IMR-90 (cell line): ENCODE measurements at regions not wholly inside any gene's neighbourhood (a gene's known extent, or its start where the extent isn't known, plus 50 kb on each side); places are given as distances from the start of the nearest gene placed in this dataset.

Experiments used
- ATAC-seq: fragments of 200-7000 bp; cut with Tn5 transposase; 2 replicates; pipeline ENCODE4 v1.9.1; 2020; ENCODE audit warnings: low read depth, mild to moderate bottlenecking, moderate library complexity
- BruUV-seq: library from RNA; stranded (reverse); fragments of 400-500 nt; replicated peaks from 2 replicates; lab custom pipeline; 2021; lab: Mats Ljungman, UMichigan
- CTCF ChIA-PET: fragments of 300-600 bp; formaldehyde crosslinking; extraction: SDS; loops from one replicate; lab custom pipeline; 2021; ENCODE audit warnings: antibody characterized with exemption; lab: Yijun Ruan, JAX
- POLR2A ChIA-PET: fragments of 300-600 bp; sonication (Branson Sonifier 250); formaldehyde crosslinking; loops from one replicate; lab custom pipeline; 2022; ENCODE audit warnings: antibody characterized with exemption; ENCODE audit not compliant: unreplicated experiment; lab: Charles Lee
- DNase-seq: peaks from one replicate; pipeline ENCODE4 v3.0.0; 2013
- H2AFZ ChIP-seq: replicated peaks from 2 replicates; pipeline ENCODE3; 2013; ENCODE audit warnings: low read length, mild to moderate bottlenecking; ENCODE audit not compliant: poor library complexity
- H2AK5ac ChIP-seq: 2 replicates; pipeline ENCODE4 v1.6.1; 2013; ENCODE audit warnings: low read depth, low read length, inconsistent platforms
- H2AK9ac ChIP-seq: replicated peaks from 2 replicates; pipeline ENCODE3; 2013; ENCODE audit warnings: mild to moderate bottlenecking, low read depth, low read length, moderate library complexity; ENCODE audit not compliant: poor library complexity
- H2BK120ac ChIP-seq: 2 replicates; pipeline ENCODE4 v1.6.1; 2013; ENCODE audit warnings: low read depth, low read length, inconsistent platforms
- H2BK15ac ChIP-seq: 3 replicates; pipeline ENCODE4 v1.6.1; 2013; ENCODE audit warnings: low read depth, low read length, inconsistent platforms
- H2BK20ac ChIP-seq: 2 replicates; pipeline ENCODE4 v1.6.1; 2013; ENCODE audit warnings: low read depth, mild to moderate bottlenecking, inconsistent platforms, low read length, moderate library complexity
- H2BK5ac ChIP-seq: 2 replicates; pipeline ENCODE4 v1.6.1; 2013; ENCODE audit warnings: mild to moderate bottlenecking, low read depth, low read length, inconsistent platforms; ENCODE audit not compliant: poor library complexity, severe bottlenecking
- H3K14ac ChIP-seq: replicated peaks from 2 replicates; pipeline ENCODE4 v1.6.1; 2013; ENCODE audit warnings: low read depth, low read length, inconsistent platforms
- H3K18ac ChIP-seq: 2 replicates; pipeline ENCODE4 v1.6.1; 2013; ENCODE audit warnings: low read depth, low read length, control low read depth
- H3K23ac ChIP-seq: 2 replicates; pipeline ENCODE4 v1.6.1; 2013; ENCODE audit warnings: low read depth, low read length, inconsistent platforms
- H3K27ac ChIP-seq: 2 replicates; pipeline ENCODE4 v1.5.1; 2013; ENCODE audit warnings: mild to moderate bottlenecking, control low read depth, low read length; ENCODE audit not compliant: insufficient read depth
- H3K27me3 ChIP-seq: 2 replicates; pipeline ENCODE4 v1.6.1; 2013; ENCODE audit warnings: low read length; ENCODE audit not compliant: control insufficient read depth, insufficient read depth
- H3K36me3 ChIP-seq: 2 replicates; pipeline ENCODE4 v1.6.1; 2013; ENCODE audit warnings: low read length, mixed read lengths; ENCODE audit not compliant: control insufficient read depth, insufficient read depth
- H3K4ac ChIP-seq: 2 replicates; pipeline ENCODE4 v1.6.1; 2013; ENCODE audit warnings: low read depth, low read length, inconsistent platforms
- H3K4me1 ChIP-seq: 2 replicates; pipeline ENCODE4 v1.6.1; 2013; ENCODE audit warnings: low read length, mixed read lengths; ENCODE audit not compliant: control insufficient read depth, insufficient read depth
- H3K4me2 ChIP-seq: 2 replicates; pipeline ENCODE4 v1.6.1; 2013; ENCODE audit warnings: low read depth, mild to moderate bottlenecking, control low read depth, low read length, moderate library complexity
- H3K4me3 ChIP-seq: 2 replicates; pipeline ENCODE4 v1.5.1; 2013; ENCODE audit warnings: low read depth, mild to moderate bottlenecking, control low read depth, low read length, moderate library complexity; ENCODE audit not compliant: insufficient read depth
- H3K56ac ChIP-seq: 2 replicates; pipeline ENCODE4 v1.6.1; 2013; ENCODE audit warnings: low read length, inconsistent platforms; ENCODE audit not compliant: insufficient read depth; ENCODE audit errors: extremely low read depth
- H3K79me1 ChIP-seq, 2 experiments: 2 replicates each; pipeline ENCODE4 v1.6.1; 2013; ENCODE audit warnings: low read length in 2 of 2, inconsistent platforms in 1 of 2, low read depth in 1 of 2
- H3K9ac ChIP-seq: 2 replicates; pipeline ENCODE4 v1.6.1; 2013; ENCODE audit warnings: low read depth, low read length, control low read depth
- H3K9me1 ChIP-seq: 2 replicates; pipeline ENCODE4 v1.6.1; 2013; ENCODE audit warnings: low read length, inconsistent platforms; ENCODE audit not compliant: insufficient read depth
- H3K9me3 ChIP-seq: 2 replicates; pipeline ENCODE4 v1.6.1; 2013; ENCODE audit warnings: low read length; ENCODE audit not compliant: control insufficient read depth, insufficient read depth
- H4K20me1 ChIP-seq: 2 replicates; pipeline ENCODE4 v1.6.1; 2013; ENCODE audit warnings: low read length, inconsistent platforms; ENCODE audit not compliant: insufficient read depth
- H4K5ac ChIP-seq: 2 replicates; pipeline ENCODE4 v1.6.1; 2013; ENCODE audit warnings: mild to moderate bottlenecking, low read depth, low read length, control low read depth
- H4K8ac ChIP-seq, 2 experiments: 2 replicates each; pipeline ENCODE4 v1.6.1; 2013; ENCODE audit warnings: low read depth in 2 of 2, low read length in 2 of 2, control low read depth in 1 of 2, inconsistent platforms in 1 of 2
- H4K91ac ChIP-seq: 2 replicates; pipeline ENCODE4 v1.6.1; 2013; ENCODE audit warnings: low read depth, low read length, inconsistent platforms; ENCODE audit not compliant: insufficient read depth
- BHLHE40 ChIP-seq: fragments of 150-350 bp; IDR thresholded peaks from 2 replicates; pipeline ENCODE4 v1.6.1; 2016; ENCODE audit warnings: mild to moderate bottlenecking, low read depth, low read length
- CEBPB ChIP-seq: IDR thresholded peaks from 2 replicates; pipeline ENCODE4 v1.6.1; 2012; ENCODE audit warnings: low read depth, low read length, improper control_type of control experiment
- CHD1 ChIP-seq: IDR thresholded peaks from 2 replicates; pipeline ENCODE4 v1.6.1; 2012; ENCODE audit warnings: low read depth, low read length, improper control_type of control experiment
- CTCF ChIP-seq: conservative IDR thresholded peaks from 2 replicates; pipeline ENCODE4 v1.5.1; 2012; ENCODE audit warnings: mild to moderate bottlenecking, low read depth, low read length, improper control_type of control experiment
- ELK1 ChIP-seq: fragments of 150-350 bp; IDR thresholded peaks from 2 replicates; pipeline ENCODE4 v1.6.1; 2016; ENCODE audit warnings: low read depth, mild to moderate bottlenecking, low read length, moderate library complexity, borderline replicate concordance
- FOS ChIP-seq: fragments of 150-350 bp; IDR thresholded peaks from 2 replicates; pipeline ENCODE4 v1.6.1; 2016; ENCODE audit warnings: low read depth, low read length
- MAFK ChIP-seq: IDR thresholded peaks from 2 replicates; pipeline ENCODE4 v1.6.1; 2012; ENCODE audit warnings: low read depth, low read length, improper control_type of control experiment
- MAZ ChIP-seq: IDR thresholded peaks from 2 replicates; pipeline ENCODE4 v1.6.1; 2012; ENCODE audit warnings: low read depth, mild to moderate bottlenecking, low read length, improper control_type of control experiment, moderate library complexity, borderline replicate concordance
- NFE2L2 ChIP-seq: fragments of 150-350 bp; IDR thresholded peaks from 2 replicates; pipeline ENCODE4 v1.6.1; 2016; ENCODE audit warnings: low read depth, mild to moderate bottlenecking, low read length
- POLR2A ChIP-seq: IDR thresholded peaks from 2 replicates; pipeline ENCODE4 v1.6.1; 2012; ENCODE audit warnings: mild to moderate bottlenecking, low read depth, low read length
- RAD21 ChIP-seq: IDR thresholded peaks from 2 replicates; pipeline ENCODE4 v1.6.1; 2012; ENCODE audit warnings: low read length, improper control_type of control experiment
- SMC3 ChIP-seq: fragments of 150-350 bp; IDR thresholded peaks from 2 replicates; pipeline ENCODE4 v1.6.1; 2016; ENCODE audit warnings: low read depth, mild to moderate bottlenecking, antibody characterized with exemption, low read length, moderate library complexity
- WGBS, 2 experiments: methylation state at CpG; one replicate each; pipeline versions ENCODE4 v1.1.5 to v1.1.7; 2013; ENCODE audit warnings: missing lambda C conversion rate in 2 of 2; ENCODE audit not compliant: insufficient read length in 1 of 2; ENCODE audit errors: extremely low coverage in 2 of 2; 5-methylcytosine and 5-hydroxymethylcytosine counted together
- dilution Hi-C: fragments of 300-500 bp; cut with HindIII; formaldehyde crosslinking; loops from one replicate; pipeline ENCODE4 v1.14.3; 2018; ENCODE audit warnings: low sequenced_read_pairs; ENCODE audit not compliant: unreplicated experiment
- in situ Hi-C: fragments of 300-500 bp; cut with MboI; formaldehyde crosslinking; loops from 3 replicates; pipeline ENCODE4 v1.14.3; 2019; ENCODE audit warnings: low sequenced_read_pairs, inconsistent platforms, mixed read lengths
- intact Hi-C: fragments of 100-400 bp; cut with micrococcal nuclease; formaldehyde crosslinking; loops from 2 replicates; pipeline ENCODE4 v1.10.0; 2022
- TF ChIP-seq, protein P1 (sequence below): fragments of 150-350 bp; IDR thresholded peaks from 2 replicates; pipeline ENCODE4 v1.6.1; 2017; ENCODE audit warnings: mild to moderate bottlenecking, antibody characterized with exemption, low read length, low read depth

- ATAC-seq (no peak), DNase-seq (no peak)
- Histone ChIP-seq H3K4me3 (no peak overlapping the region), H2AFZ (no peak overlapping the region), H3K79me1 (no peaks in the 10 kb centered on the region), H2BK5ac (no peak overlapping the region), H3K36me3 (no peaks in the 10 kb centered on the region), H3K9ac (no peak overlapping the region), H4K91ac (no peak overlapping the region), H4K5ac (no peak overlapping the region), H3K4ac (no peak overlapping the region), H3K56ac (no peak overlapping the region), H4K20me1 (no peaks in the 10 kb centered on the region), H3K18ac (no peak overlapping the region), H3K23ac (no peak overlapping the region), H3K4me2 (no peak overlapping the region), H3K4me1 (no peaks in the 10 kb centered on the region), H3K9me3 (peaks cover 5% of the 10 kb centered on the region), H2BK15ac (no peak overlapping the region), H3K27ac (no peak overlapping the region), H3K9me1 (no peaks in the 10 kb centered on the region), H3K27me3 (peaks cover 44% of the 10 kb centered on the region), H2AK9ac (no peak overlapping the region), H3K14ac (no peak overlapping the region), H2BK120ac (no peak overlapping the region), H2AK5ac (no peak overlapping the region), H4K8ac (no peak overlapping the region), H2BK20ac (no peak overlapping the region)
- TF ChIP-seq BHLHE40 (no peak), NFE2L2 (no peak), CEBPB (no peak), MAFK (no peak), RAD21 (no peak), ELK1 (no peak), POLR2A (no peak), CHD1 (no peak), SMC3 (no peak), MAZ (no peak), FOS (no peak), CTCF (no peak)
- TF ChIP-seq, protein P1, sequence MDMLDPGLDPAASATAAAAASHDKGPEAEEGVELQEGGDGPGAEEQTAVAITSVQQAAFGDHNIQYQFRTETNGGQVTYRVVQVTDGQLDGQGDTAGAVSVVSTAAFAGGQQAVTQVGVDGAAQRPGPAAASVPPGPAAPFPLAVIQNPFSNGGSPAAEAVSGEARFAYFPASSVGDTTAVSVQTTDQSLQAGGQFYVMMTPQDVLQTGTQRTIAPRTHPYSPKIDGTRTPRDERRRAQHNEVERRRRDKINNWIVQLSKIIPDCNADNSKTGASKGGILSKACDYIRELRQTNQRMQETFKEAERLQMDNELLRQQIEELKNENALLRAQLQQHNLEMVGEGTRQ, result no peak
- 76% methylated on average over 6 of the region's 19 CpGs; no CpG with 5 or more reads in 1 of the 2 experiments for WGBS, 2 experiments
- in situ Hi-C loops (no loop called here), intact Hi-C loops (no loop called here), dilution Hi-C loops (no loop called here)
- POLR2A ChIA-PET, result no interaction called here
- BruUV-seq, result no TSS peak
- CTCF ChIA-PET, result no interaction called here
Measured at GRCh38 chr9:124179196-124180071, 78.3 kb upstream of the NEK6 start.
